NCI-H1436 treated with DMSO at 0.1 percent for 48 hours (cell line): ENCODE measurements at regions not wholly inside any gene's neighbourhood (a gene's known extent, or its start where the extent isn't known, plus 50 kb on each side); places are given as distances from the start of the nearest gene placed in this dataset.
"Not testable (repeated sequence)": the region's sequence is repeated elsewhere in the genome, so short reads cannot be mapped to it uniquely, and the experiment has no call there.

Source experiments
- DNase-seq: peaks from one replicate; lab custom pipeline; 2025; lab: John Stamatoyannopoulos, UW

GRCh38 chr2:40937284-40937683 is 485.4 kb upstream of the SLC8A1 start:
- no peak for DNase-seq

- DNase-seq: no peak
Measured at GRCh38 chr2:40953341-40953740, 501.5 kb upstream of the SLC8A1 start.

- DNase-seq: no peak
Measured at GRCh38 chr2:40955042-40955441, 503.2 kb upstream of the SLC8A1 start.

DNA sequence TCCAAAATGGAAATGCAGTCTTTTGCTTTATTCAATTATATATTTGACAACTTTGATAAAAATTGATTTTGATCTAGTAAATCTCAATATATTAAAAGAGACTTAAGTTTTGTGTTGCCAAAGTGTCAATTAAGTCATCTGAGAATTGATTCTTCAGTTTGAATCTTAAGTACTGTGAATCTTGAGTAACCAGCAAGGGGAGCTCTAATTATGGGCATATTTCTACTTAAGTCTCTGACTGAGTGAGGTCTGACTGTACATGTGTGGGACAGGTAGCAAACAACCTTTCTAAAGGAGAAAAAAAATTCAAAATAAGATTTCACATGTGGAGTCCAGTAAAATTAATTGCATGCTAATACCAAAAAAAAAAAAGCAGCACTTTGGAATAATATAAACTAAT is 503.7 kb upstream of the SLC8A1 start:
- no peak for DNase-seq

GRCh38 chr2:40957508-40957907 is 505.6 kb upstream of the SLC8A1 start:
- DNase-seq: no peak

DNA sequence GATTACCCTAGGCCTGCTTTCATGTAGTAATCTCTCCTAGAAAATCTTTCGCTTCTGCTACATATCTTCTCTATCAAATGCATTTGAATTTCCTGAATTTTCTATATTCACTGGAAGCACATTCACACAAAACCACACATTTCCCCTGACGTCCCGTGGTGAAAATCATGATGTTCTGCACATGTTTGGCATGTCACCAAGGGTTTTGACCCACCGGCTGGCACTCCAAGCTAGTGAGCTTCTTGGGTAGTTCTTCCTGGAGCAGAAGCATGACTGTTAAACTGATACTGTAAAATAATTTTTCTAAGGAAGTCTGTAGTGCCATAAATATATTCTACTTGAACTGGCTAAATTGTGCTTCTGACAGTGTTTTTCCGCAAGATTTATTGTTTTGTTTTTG is 510.1 kb upstream of the SLC8A1 start:
- DNase-seq: no peak

GRCh38 chr2:40964509-40965250 is 512.8 kb upstream of the SLC8A1 start:
- DNase-seq: no peak

DNA sequence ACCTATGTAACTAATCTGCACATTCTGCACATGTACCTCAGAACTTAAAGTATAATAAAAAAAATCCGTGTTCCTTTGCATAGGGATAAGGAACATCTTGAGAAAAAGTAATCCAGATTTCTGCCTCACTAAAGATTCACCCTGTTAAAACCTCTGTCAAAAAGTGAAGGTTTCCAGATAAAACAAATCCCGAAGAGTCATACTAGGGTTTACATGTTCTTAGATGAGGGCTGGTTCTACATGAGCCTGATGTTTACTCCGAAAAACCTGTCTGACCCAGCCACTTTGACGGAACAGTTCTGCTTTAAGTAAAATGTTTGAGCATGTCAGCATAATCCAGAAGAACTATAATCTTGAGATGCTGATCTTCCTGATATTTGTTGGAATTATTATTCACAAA is 515.6 kb upstream of the SLC8A1 start:
- no peak for DNase-seq

DNA sequence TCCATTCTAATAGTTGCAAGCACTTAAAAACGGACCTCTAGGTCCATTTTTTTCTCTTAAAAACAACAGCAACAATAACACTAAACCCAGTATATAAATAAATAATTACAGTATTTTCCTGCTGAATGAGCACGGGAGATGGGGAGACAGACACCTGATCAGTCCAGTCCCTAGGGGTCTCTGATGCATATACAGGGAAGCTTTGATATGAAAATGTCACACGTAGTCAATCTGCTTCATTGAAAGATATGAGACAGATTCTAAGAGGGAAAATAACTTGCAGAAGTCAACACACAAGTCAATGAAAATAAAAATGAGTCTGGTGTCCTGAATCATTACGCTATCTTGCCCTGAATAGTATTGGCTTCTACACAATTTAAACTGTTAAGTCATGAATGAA is 523.3 kb upstream of the SLC8A1 start:
- no peak for DNase-seq

- no peak for DNase-seq
Measured at GRCh38 chr2:40997362-40997761, 545.5 kb upstream of the SLC8A1 start.

GRCh38 chr2:41000374-41000773 is 548.5 kb upstream of the SLC8A1 start:
- peak; percentile 70 for DNase-seq

- peak; percentile 94 for DNase-seq
Measured at GRCh38 chr2:41000906-41001305, 549.0 kb upstream of the SLC8A1 start.

DNA sequence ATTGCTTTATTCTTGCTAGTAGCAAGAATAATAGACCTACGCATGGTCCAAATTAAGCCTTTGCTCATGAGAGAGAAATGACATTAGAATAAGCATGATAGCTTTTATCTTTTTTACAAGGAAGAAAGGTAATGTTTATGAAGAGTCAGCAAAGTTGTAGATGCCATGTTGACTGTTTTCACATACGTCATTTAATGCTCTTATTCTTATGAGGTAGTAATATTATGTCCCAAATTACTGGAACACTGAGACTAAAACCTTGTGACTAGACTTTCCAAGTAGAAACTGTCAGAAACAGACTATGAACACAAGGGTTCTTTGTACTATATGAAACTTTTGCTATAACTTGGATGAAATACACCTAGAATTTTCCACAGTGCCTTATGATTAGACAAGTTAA is 552.8 kb upstream of the SLC8A1 start:
- no peak for DNase-seq

GRCh38 chr2:41020358-41020757 is 568.5 kb upstream of the SLC8A1 start:
- DNase-seq: no peak

GRCh38 chr2:41024816-41025215 is 572.9 kb upstream of the SLC8A1 start:
- no peak for DNase-seq

DNA sequence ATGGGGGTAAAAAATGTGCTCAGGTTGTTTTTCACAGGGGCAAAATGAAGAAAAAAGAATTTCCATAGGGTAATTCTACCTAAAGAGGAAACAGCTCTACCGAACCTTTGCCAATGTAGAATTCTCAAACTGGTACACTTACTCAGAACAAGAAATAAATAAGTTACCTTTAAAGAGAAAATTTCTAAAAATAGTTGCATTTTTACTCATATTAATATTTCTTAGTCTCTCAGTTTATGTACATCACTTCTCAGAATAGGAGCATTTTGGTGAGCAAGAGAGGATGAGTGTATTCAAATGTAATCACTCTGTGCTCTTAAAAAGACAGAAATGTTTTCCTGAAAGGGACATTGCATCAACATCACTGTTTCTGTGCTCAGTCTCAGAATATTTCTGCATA is 574.7 kb upstream of the SLC8A1 start:
- DNase-seq: no peak

DNA sequence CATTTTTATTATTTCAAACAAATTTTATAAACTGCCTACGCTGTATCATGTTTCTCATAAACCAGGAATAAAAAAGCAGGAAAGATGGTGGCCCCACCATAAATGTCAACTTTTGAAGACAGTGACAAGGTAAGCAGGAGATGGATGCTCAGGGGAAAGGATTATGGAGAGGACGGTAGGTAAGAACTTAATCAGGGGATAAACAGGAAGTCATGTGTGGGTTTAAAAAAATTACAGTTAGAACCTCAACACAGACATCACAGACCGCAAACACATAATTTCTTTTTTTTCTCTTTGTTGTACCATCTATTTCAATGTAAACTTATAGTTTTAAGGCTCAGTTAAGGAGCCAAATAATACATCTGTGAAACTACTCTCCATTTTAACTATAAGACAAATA is 575.2 kb upstream of the SLC8A1 start:
- DNase-seq: no peak

GRCh38 chr2:41031282-41031681 is 579.4 kb upstream of the SLC8A1 start:
- DNase-seq: no peak

DNA sequence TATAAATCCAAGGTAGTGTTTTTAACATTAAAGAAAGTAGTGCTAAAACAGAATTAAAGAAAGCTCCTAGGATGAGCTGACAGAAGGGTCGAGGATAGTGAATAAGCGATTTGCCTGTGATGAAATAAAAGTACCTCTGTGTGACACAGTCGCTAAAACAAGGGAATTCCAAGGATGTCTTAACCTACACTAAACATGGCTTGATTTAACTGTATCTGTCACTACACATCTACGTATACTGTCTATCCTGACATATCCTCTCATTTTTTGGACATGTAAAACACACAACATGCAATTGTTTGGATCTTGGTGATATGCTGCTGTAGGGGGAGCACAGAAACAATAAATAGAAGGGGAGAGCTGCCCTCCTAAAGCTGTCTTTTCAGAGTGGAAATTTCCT is 580.8 kb upstream of the SLC8A1 start:
- DNase-seq: no peak

DNA sequence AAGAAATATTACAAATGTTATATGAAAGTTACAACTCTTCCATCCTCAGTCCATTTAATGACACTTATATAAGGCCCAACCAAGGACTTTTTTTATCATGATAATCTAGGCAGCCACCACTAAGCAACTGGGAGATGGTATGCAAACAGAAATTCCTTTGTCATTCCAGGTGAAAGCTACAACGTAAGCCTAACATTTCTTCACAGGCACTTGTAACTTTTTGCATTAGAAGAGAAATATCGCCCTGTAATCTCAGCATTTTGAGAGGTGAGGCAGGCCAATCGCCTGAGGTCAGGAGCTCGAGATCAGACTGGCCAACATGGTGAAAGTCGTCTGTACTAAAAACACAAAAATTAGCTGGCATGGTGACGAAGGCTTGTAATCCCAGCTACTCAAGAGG is 581.2 kb upstream of the SLC8A1 start:
- DNase-seq: no peak

GRCh38 chr2:41038408-41038807 is 586.5 kb upstream of the SLC8A1 start:
- no peak for DNase-seq

- DNase-seq: not testable (repeated sequence)
Measured at GRCh38 chr2:41039750-41040149, 587.9 kb upstream of the SLC8A1 start.

DNA sequence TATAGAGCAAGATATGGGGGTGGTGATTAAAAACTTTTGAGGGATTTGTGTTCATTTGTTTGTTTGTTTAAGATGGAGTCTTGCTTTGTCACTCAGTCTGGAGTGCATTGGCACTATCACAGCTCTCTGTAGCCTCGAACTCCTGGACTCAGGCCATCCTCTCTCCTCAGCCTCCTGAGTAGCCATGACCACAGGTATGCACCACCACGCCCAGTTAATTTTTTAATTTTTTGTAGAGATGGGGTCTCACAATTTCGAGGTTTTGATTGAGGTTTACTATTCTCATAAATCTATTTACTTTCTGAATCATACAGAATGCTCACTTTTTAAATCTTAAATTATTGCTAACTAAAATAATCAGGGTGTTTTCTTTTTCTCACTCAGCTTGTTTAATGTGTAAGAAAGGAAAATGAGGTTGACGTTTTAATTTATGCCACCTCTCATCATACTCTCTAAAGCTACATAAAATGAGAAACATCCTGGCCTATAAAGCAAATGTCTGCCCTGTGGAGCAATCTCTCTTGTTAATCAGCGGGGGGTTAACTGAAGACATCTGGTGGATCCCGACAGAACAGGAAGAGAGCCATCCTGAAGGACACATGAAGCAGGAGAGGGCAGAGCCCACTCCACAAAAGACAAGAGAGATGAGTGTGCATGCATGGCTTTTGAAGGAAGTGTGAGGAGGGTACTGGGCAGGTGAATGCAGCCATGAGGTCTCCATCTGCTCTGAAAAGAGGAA is 589.1 kb upstream of the SLC8A1 start:
- no peak for DNase-seq

DNA sequence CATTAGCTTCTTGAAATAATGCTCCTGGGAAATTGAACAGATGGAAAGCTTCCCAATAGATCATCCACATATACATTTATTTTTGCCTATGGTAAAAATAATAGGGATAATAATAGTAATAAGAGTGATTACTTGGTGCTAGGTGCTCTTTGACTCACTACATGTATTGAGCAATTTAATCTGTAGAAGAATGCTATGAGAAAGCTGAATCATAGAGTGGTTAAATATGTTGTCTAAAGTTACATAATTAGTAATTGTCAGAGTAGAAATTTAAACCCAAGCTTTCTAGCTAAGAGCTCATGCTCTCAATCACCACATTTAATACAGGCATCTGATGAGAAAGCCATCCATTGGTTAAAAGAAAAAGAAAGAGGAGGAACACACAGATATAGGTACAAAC is 590.5 kb upstream of the SLC8A1 start:
- DNase-seq: no peak
